Fibroblast of the conjunctiva (primary cell): ENCODE measurements at regions not wholly inside any gene's neighbourhood (a gene's known extent, or its start where the extent isn't known, plus 50 kb on each side); places are given as distances from the start of the nearest gene placed in this dataset.
"Not testable (repeated sequence)": the region's sequence is repeated elsewhere in the genome, so short reads cannot be mapped to it uniquely, and the experiment has no call there.

ENCODE experiments used
- DNase-seq: peaks from one replicate; pipeline ENCODE4 v3.0.0-alpha.2; 2010; ENCODE audit warnings: low read depth

DNA sequence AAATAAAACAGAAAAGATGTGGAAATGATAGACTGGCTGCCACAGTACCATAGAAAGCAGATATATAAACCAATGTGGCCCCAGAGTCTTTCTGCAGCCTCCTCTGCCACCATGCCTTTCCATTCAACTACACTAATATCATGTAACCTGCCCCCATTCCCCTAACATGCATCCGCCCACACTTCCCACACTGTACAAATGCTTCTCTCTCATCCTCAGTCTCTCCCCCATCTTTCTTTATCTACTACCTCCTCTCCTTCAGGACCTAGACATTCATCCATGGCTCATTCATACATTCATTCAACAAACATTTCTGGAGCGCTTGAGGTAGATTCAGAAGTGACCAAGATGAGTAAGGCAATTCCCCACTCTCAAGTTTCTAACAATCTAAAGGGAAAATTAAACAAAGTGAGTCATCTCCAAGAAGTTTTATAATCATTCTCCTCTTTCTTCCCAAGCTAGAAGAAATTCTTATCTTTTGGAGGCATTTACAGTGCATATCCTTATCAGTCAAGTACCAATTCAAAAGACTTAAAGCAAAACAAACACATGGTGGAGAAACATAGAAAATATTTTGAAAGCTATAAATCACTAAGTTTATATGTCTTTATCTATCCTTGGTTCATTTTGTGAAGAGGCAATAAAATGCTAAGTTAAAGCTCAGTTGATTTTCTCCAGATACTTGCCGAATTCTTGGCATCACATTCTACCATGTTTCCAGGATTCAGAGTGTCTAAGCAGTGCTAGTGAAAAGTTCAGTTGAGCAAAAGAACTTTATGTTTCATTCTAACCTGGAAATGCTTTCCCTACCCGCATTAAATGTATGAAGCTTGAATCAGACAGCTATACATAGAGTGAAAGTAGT is 70.5 kb upstream of the FRMD6 start:
- DNase-seq = no peak

DNA sequence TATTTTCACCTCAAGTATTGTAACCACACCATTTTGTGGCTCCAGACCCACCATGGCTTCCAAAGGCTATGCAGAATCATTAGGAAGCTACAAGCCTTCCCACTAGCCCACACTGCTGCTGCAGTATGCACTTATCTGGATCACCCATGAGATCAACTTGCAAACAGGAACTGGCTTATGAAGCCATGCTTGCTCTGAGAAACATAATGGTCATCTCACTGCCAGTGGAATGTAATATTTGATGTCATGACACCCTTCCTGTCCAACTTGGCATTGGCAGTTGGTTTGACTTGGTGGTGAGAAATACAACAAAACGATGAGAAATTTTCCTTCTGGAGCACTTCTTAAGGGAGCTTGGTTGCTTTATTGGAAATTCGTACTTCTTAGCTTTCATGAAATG is 69.3 kb upstream of the FRMD6 start:
- DNase-seq = no peak

DNA sequence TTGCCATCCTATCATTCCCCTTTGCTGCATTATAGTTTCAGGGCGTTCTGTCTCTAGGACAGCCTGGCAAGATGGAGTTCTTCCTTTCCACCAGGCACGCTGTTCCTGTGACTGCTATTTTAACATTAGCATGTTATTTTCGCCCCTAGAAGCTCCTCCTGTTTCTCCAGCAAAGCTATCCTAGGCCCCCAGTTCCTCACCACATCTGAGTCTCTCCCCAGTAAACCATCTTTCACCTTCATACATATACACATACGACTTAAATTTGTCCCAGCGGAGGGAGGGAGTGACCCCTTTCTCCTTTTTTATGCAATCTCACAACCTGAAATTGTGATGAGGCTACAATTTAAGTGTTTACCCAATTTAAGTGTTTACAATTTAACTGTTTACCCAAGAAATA is 66.7 kb upstream of the FRMD6 start:
- DNase-seq = no peak

DNA sequence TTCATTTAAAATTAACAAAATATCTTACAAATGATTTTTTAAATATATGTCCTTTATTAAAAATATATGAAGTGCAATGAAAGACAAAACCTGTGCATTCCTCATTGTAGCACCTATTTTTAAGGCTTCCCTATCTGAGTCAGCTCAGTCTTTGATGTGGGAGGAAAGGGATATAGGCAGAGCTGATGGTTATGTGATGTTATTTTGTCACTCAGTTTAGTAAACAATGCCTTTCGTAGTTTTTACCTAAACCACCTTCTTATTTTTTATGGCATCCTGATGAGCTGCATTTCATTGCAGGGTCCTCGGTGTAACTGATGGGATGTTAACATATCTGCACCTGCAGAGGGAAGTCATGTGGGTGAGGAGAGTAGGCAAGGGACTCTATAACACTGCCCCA is 58.9 kb upstream of the FRMD6 start:
- no peak for DNase-seq

DNA sequence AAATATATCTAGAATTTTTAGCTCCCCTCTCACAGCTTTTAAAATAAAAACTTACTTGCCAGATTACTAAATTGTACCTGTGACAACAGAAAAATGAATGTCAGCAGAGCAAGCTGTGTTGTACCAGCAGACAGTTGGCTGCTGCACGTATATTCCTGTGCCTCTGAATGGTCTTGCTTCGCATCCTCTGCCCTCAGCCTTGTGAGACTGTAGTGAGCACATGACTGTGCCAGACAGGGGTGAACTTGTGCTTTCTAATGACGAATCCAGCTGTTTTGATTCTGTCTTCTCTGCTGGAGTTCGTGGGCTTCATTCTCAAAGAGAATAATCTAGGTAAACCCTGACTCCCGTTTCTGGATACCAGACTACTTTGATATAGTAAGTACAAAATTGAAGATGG is 58.3 kb upstream of the FRMD6 start:
- no peak for DNase-seq

DNA sequence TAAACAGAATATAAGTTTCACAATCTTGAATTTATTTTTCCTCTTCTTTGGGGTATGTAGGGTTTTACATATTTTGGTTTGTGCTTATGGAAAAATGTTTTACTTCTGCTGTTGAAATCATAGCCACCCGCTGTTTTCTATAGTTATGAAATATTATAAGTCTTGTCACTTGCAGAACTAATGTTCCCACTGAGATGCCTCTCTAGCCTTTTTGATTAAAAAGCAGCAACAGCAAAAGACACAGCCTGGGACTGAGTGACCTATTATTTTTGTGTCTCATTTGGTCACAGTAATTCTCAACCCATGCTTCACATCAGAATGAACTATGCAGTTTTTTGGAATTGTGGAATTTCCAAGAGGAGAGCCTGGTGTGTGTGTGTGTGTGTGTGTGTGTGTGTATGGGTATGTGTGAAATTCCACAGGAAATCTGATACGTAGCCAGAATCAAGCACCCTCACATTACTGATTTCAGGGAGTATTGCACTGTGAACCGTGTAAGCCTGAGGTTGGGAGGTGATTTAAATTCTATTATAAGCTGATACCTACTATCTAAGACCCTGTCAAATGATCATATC is 55.7 kb upstream of the FRMD6 start:
- DNase-seq = no peak

DNA sequence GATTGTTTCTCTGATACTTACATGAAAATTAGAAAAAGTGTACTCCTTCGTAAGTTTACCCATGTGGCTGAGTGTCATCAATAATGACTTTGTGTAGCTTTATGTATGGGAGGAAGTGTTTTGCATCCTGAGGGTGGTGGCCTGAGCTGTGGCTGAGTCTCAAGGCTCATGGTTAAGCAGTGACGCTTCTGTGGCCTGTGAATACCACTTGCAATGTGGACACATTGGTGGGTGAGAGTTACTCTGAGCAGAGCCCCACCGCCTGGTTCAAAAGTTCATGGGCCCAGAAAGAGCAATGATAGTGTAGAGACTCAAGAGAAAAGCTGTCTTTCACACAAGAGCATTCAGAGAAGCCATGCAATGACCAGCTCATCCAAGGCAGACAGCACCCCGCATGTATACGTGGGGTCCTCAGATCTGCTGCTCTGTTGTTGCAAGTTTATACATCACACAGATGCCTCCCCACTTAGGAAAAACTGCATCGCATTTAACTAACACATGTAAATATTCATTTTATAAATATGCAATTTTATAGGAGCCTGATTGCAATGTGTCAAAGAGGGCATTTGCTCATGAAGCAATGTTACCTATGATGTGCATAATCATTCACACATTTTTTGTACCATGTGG is 55.1 kb upstream of the FRMD6 start:
- DNase-seq = no peak

DNA sequence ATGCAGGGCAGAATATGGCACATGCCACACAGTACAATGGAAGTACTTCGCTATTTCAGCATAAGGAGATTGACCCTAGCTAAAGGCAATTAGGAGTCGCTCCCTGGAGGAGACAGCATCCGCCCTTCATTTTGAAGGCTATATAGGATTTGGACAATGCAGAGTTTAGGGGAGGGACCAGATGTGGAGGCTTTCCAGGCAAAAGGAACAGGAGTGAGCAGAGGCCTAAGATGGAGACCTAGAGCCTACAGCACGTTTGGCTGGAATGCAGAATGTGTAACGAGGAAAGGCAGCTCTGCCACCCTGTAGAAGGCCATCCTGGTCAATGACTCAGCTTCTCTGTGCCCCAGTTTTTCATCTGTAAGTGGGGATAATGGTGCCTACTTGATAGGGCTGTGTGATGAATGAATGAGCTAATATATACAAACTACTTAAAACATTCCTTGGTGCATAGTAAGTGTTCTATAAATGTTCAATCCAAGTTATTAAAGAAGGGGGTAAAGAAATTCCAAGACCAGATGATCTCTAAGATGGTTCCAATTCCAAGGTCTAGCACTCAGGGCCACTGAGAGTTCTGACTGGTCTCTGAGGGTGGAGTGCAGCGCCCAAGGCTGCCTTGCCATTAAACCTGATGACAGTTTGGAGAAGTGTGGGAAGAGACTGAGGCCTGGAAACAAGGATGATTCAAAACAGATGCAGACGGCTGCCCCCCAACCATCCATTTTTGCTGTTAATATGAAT is 54.3 kb upstream of the FRMD6 start:
- no peak for DNase-seq

DNA sequence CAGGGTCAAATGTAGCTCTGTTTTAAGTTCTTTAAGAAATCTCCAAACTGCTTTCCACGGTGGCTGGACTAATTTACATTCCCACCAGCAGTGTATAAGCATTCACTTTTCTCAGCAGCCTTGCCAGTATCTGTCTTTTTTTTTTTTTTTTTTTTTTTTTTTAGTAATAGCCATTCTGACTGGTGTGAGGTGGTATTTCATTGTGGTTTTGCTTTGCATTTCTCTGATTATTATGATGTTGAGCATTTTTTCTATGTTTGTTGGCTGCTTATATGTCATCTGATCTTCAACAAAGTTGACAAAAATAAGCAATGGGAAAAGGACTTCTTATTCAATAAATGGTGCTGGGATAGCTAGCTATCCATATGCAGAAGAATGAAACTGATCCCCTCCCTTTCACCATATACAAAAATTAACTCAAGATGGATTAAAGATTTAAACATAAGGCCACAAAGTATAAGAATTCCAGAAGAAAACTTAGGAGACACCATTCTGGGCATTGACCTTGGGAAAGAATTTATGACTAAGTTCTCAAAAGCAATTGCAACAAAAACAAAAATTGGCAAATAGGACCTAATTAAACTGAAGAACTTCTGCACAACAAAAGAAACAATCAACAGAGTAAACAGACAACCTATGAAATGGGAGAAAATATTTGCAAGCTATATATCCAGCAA is 52.6 kb upstream of the FRMD6 start:
- DNase-seq = not testable (repeated sequence)

DNA sequence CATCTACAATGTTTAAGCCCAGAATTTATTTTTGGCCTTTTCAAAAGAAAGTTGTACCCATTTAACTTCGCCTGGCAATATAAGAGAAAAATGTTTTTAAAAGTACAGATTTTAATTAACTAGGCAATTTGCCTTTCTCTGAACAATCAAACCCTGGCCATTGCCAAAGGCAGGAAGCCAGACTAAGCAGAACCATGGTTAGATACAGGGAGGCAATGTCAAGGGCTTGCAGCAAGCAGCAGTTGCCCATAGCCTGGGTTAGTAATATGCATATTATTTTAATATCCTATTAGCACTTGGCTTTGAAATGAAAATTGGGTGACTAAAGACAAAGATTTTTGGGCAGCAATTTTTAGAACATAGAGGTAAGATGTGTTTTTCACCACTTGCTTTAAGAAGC is 51.1 kb upstream of the FRMD6 start:
- DNase-seq = no peak
